HL-60 (cell line): ENCODE measurements at regions not wholly inside any gene's neighbourhood (a gene's known extent, or its start where the extent isn't known, plus 50 kb on each side); places are given as distances from the start of the nearest gene placed in this dataset.

Experiments used
- POLR2AphosphoS5 ChIP-seq: IDR thresholded peaks from 2 replicates; pipeline ENCODE4 v1.6.1; 2012; ENCODE audit warnings: low read depth
- TF ChIP-seq, protein P1 (sequence below): IDR thresholded peaks from one replicate; pipeline ENCODE4 v1.5.1; 2011; ENCODE audit warnings: low read length, control low read depth, inconsistent platforms; ENCODE audit not compliant: insufficient read depth
- TF ChIP-seq, protein P2 (sequence below): IDR thresholded peaks from 2 replicates; pipeline ENCODE4 v1.6.1; 2012; ENCODE audit warnings: low read depth; ENCODE audit not compliant: insufficient replicate concordance

DNA sequence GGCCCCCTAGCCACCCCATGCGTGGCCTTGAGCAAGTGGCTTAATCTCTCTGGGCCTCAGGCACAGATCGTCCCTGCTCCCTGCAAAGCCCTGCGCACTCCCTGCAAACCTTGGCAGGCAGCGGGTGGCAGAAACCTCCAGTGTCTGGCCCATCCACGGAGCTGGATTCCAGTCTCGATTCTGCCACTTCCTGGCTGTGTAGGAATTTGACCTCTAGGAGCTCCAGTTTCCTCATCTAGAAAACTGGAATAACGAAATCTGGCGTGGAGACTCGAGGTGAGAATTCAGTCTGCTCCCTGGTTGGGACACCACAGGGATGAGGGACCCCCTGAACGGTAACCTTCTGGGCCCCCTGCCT, 186.9 kb downstream of the MN1 start:
- TF ChIP-seq, protein P1, sequence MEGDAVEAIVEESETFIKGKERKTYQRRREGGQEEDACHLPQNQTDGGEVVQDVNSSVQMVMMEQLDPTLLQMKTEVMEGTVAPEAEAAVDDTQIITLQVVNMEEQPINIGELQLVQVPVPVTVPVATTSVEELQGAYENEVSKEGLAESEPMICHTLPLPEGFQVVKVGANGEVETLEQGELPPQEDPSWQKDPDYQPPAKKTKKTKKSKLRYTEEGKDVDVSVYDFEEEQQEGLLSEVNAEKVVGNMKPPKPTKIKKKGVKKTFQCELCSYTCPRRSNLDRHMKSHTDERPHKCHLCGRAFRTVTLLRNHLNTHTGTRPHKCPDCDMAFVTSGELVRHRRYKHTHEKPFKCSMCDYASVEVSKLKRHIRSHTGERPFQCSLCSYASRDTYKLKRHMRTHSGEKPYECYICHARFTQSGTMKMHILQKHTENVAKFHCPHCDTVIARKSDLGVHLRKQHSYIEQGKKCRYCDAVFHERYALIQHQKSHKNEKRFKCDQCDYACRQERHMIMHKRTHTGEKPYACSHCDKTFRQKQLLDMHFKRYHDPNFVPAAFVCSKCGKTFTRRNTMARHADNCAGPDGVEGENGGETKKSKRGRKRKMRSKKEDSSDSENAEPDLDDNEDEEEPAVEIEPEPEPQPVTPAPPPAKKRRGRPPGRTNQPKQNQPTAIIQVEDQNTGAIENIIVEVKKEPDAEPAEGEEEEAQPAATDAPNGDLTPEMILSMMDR: no peak
- TF ChIP-seq, protein P2, sequence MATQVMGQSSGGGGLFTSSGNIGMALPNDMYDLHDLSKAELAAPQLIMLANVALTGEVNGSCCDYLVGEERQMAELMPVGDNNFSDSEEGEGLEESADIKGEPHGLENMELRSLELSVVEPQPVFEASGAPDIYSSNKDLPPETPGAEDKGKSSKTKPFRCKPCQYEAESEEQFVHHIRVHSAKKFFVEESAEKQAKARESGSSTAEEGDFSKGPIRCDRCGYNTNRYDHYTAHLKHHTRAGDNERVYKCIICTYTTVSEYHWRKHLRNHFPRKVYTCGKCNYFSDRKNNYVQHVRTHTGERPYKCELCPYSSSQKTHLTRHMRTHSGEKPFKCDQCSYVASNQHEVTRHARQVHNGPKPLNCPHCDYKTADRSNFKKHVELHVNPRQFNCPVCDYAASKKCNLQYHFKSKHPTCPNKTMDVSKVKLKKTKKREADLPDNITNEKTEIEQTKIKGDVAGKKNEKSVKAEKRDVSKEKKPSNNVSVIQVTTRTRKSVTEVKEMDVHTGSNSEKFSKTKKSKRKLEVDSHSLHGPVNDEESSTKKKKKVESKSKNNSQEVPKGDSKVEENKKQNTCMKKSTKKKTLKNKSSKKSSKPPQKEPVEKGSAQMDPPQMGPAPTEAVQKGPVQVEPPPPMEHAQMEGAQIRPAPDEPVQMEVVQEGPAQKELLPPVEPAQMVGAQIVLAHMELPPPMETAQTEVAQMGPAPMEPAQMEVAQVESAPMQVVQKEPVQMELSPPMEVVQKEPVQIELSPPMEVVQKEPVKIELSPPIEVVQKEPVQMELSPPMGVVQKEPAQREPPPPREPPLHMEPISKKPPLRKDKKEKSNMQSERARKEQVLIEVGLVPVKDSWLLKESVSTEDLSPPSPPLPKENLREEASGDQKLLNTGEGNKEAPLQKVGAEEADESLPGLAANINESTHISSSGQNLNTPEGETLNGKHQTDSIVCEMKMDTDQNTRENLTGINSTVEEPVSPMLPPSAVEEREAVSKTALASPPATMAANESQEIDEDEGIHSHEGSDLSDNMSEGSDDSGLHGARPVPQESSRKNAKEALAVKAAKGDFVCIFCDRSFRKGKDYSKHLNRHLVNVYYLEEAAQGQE: no peak
- no peak for TF ChIP-seq POLR2AphosphoS5
